ENCODE measurements at regions not wholly inside any gene's neighbourhood (a gene's known extent, or its start where the extent isn't known, plus 50 kb on each side); places are given as distances from the start of the nearest gene placed in this dataset.

GRCh38 chr1:113018911-113019310 is 54.1 kb upstream of the LRIG2 start:
- intact Hi-C loops (cut with DNase I): no loop called here
- no peaks in the 10 kb centered on the region for H3K27me3 ChIP-seq (replicated peaks; ENCODE audit: insufficient read depth)
- no peaks in the 10 kb centered on the region for H3K36me3 ChIP-seq
- TF ChIP-seq CTCF (IDR thresholded peaks at IDR 0.05) (no peak), POLR2AphosphoS5 (IDR thresholded peaks at IDR 0.05) (no peak), POLR2A (IDR thresholded peaks at IDR 0.05) (no peak)
- DNase-seq (ENCODE audit: low spot score): no peak
- H3K9me3 ChIP-seq: no peaks in the 10 kb centered on the region
- 81% methylated on average over 1 of the region's 1 CpG for WGBS
- no peak overlapping the region for H3K4me3 ChIP-seq
- no peak overlapping the region for H3K27ac ChIP-seq
- H3K4me1 ChIP-seq (replicated peaks): peaks cover 4% of the 10 kb centered on the region

- Histone ChIP-seq H3K4me1 (replicated peaks) (peaks cover 4% of the 10 kb centered on the region), H3K4me3 (no peak overlapping the region), H3K27ac (peak overlapping the region; percentile 15 to 55), H3K27me3 (replicated peaks; ENCODE audit: insufficient read depth) (no peaks in the 10 kb centered on the region), H3K36me3 (no peaks in the 10 kb centered on the region), H3K9me3 (no peaks in the 10 kb centered on the region)
- peak; percentile 85 for TF ChIP-seq POLR2AphosphoS5 (IDR thresholded peaks at IDR 0.05)
- no peak for TF ChIP-seq POLR2A (IDR thresholded peaks at IDR 0.05)
- DNase-seq (ENCODE audit: low spot score): peak; percentile 74
- intact Hi-C loops (cut with DNase I): no loop called here
- 24% methylated on average over 7 of the region's 7 CpGs for WGBS
Measured at GRCh38 chr1:113021430-113022085, 51.4 kb upstream of the LRIG2 start.
